ENCODE measurements at regions not wholly inside any gene's neighbourhood (a gene's known extent, or its start where the extent isn't known, plus 50 kb on each side); places are given as distances from the start of the nearest gene placed in this dataset.
"Not testable (repeated sequence)": the region's sequence is repeated elsewhere in the genome, so short reads cannot be mapped to it uniquely, and the experiment has no call there.

DNA sequence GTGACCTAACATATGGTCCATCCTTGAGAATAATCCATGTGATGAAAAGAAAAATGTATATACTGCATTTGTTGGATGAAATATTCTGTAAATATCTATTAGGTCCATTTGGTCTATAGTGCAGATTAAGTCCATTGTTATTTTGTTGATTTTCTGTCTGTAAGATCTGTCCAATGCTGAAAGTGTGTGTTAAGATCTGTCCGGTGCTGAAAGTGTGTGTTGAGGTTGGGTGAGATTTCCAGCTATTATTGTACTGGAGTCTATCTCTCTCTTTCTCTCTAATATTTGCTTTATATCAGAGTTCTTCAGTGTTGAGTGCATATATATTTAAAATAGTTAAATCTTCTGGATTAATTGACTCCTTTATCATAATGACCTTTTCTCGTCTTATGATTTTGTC, 828.8 kb upstream of the CRIM1 start:
- H3K9me3 ChIP-seq (ENCODE audit: control insufficient read depth in 5 of 5, low read length in 5 of 5) = peaks cover 0 to 6% (median 2%) of the 10 kb centered on the region in 5 donors
- H3K4me1 ChIP-seq (ENCODE audit: control insufficient read depth in 5 of 5, insufficient read depth in 5 of 5, low read length in 5 of 5) = no peaks in the 10 kb centered on the region
- H3K27ac ChIP-seq (ENCODE audit: low read depth, low read length) = no peak overlapping the region
- H3K9ac ChIP-seq (ENCODE audit: low read length in 5 of 5) = no peak overlapping the region
- no peak overlapping the region for H3K4me3 ChIP-seq (ENCODE audit: low read depth in 1 of 5, low read length in 5 of 5)
- no peaks in the 10 kb centered on the region for H3K36me3 ChIP-seq (ENCODE audit: control insufficient read depth in 5 of 5, insufficient read depth in 5 of 5, low read length in 5 of 5)
- no peaks in the 10 kb centered on the region for H3K27me3 ChIP-seq (ENCODE audit: control insufficient read depth in 5 of 5, insufficient read depth in 4 of 5, low read length in 5 of 5)

DNA sequence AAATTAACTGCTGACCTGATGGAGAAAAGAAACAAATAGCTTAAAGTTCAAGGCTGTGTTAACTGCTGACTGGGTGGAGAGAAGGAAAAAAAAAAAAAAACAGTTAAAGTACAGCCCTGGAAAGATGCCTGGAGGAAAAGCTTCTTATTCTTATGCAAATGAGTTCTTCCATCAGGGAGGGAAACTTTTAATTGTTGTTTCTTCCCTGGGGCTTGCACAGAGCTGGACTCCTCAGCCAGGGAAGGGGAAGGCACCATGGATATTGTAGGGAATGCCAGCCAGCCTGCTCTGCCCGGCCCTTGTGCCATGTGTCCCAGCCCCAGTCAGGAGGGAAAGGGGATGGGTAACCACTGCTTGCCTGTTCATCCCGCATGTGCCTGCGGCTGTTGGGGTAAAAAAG, 833.1 kb upstream of the CRIM1 start:
- peaks cover 0 to 24% (median 11%) of the 10 kb centered on the region in 5 donors for H3K9me3 ChIP-seq (ENCODE audit: control insufficient read depth in 5 of 5, low read length in 5 of 5)
- H3K36me3 ChIP-seq (ENCODE audit: control insufficient read depth in 5 of 5, insufficient read depth in 5 of 5, low read length in 5 of 5) = no peaks in the 10 kb centered on the region
- no peak overlapping the region for H3K9ac ChIP-seq (ENCODE audit: low read length in 5 of 5)
- H3K4me3 ChIP-seq (ENCODE audit: low read depth in 1 of 5, low read length in 5 of 5) = no peak overlapping the region
- H3K27me3 ChIP-seq (ENCODE audit: control insufficient read depth in 5 of 5, insufficient read depth in 4 of 5, low read length in 5 of 5) = no peaks in the 10 kb centered on the region
- no peaks in the 10 kb centered on the region for H3K4me1 ChIP-seq (ENCODE audit: control insufficient read depth in 5 of 5, insufficient read depth in 5 of 5, low read length in 5 of 5)
- no peak overlapping the region for H3K27ac ChIP-seq (ENCODE audit: low read depth, low read length)

GRCh38 chr2:35510636-35511035, 844.9 kb upstream of the CRIM1 start:
- H3K27ac ChIP-seq (ENCODE audit: low read depth, low read length) = no peak overlapping the region
- no peaks in the 10 kb centered on the region for H3K27me3 ChIP-seq (ENCODE audit: control insufficient read depth in 5 of 5, insufficient read depth in 4 of 5, low read length in 5 of 5)

DNA sequence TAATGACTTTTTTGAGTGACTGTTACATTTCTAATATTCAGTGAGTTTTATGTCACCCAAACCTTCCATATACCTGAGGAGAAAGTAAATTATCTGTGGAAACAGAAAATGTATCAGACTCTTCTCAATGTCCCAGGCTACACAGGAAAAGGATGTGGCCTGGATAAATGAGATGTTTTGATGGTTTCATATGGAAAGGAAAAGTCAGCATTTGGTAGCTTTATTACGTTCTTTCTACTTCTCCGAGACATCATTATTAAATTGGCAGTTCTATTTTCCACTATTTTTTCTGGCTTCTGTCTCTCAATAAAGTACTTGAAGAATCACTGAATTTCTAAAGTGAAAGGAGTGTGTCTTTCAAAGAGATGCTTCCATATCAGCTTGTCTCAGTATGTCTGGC, 847.0 kb upstream of the CRIM1 start:
- no peaks in the 10 kb centered on the region for H3K36me3 ChIP-seq (ENCODE audit: control insufficient read depth in 5 of 5, insufficient read depth in 5 of 5, low read length in 5 of 5)
- no peaks in the 10 kb centered on the region for H3K9me3 ChIP-seq (ENCODE audit: control insufficient read depth in 5 of 5, low read length in 5 of 5)
- H3K4me3 ChIP-seq (ENCODE audit: low read depth in 1 of 5, low read length in 5 of 5) = no peak overlapping the region
- no peak overlapping the region for H3K27ac ChIP-seq (ENCODE audit: low read depth, low read length)
- no peak overlapping the region for H3K9ac ChIP-seq (ENCODE audit: low read length in 5 of 5)
- H3K4me1 ChIP-seq (ENCODE audit: control insufficient read depth in 5 of 5, insufficient read depth in 5 of 5, low read length in 5 of 5) = peaks cover 0 to 5% (median 0%) of the 10 kb centered on the region in 5 donors
- no peaks in the 10 kb centered on the region for H3K27me3 ChIP-seq (ENCODE audit: control insufficient read depth in 5 of 5, insufficient read depth in 4 of 5, low read length in 5 of 5)

More at GRCh38 chr2:35510636-35511035, 844.9 kb upstream of the CRIM1 start:
- Histone ChIP-seq H3K4me1 (ENCODE audit: control insufficient read depth in 5 of 5, insufficient read depth in 5 of 5, low read length in 5 of 5) (peaks cover 0 to 5% (median 0%) of the 10 kb centered on the region in 5 donors), H3K9ac (ENCODE audit: low read length in 5 of 5) (no peak overlapping the region), H3K4me3 (ENCODE audit: low read depth in 1 of 5, low read length in 5 of 5) (no peak overlapping the region), H3K9me3 (ENCODE audit: control insufficient read depth in 5 of 5, low read length in 5 of 5) (no peaks in the 10 kb centered on the region), H3K36me3 (ENCODE audit: control insufficient read depth in 5 of 5, insufficient read depth in 5 of 5, low read length in 5 of 5) (no peaks in the 10 kb centered on the region)

DNA sequence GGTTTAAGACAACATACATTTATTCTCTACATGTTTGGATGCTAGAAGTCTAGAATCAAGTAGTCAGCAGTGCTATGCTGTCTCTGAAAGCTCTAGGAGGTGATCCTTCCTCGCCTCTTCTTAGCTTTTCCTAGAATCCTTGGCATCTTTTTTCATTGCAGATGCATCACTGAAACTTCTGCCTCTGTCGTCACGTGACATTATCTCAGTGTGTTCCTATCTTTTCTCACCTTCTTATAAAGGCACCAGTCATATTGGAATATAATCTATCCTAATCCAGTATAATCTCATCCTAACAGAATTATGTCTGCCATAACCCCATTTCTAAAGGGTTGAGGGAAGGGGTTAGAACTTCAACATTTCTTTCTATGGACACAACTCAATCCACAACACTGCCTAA, 851.2 kb upstream of the CRIM1 start:
- H3K36me3 ChIP-seq (ENCODE audit: control insufficient read depth in 5 of 5, insufficient read depth in 5 of 5, low read length in 5 of 5) = no peaks in the 10 kb centered on the region

DNA sequence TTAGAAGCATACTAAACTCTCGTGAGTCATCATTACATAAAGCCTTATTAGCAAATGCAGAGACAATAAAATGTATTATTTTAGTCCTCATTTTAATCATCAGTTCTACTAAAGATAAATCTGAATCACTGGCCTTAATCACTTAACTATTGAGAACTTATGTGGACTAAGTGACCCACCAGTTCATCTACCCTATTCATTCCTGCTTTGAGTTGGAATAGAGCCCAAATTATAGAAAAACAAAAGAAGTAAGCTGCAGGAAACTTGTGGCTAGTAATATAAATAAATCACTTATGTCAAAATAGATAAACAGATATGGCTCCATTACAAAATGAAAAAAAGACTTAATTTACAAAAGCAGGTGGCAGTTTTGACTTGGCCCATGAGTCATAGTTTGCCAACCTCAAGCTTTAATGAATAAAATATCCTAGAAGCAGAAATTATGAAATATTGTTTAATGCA, 851.8 kb upstream of the CRIM1 start:
- H3K9ac ChIP-seq (ENCODE audit: low read length in 5 of 5) = no peak overlapping the region
- no peak overlapping the region for H3K4me3 ChIP-seq (ENCODE audit: low read depth in 1 of 5, low read length in 5 of 5)
- peaks cover 0 to 3% (median 0%) of the 10 kb centered on the region in 5 donors for H3K9me3 ChIP-seq (ENCODE audit: control insufficient read depth in 5 of 5, low read length in 5 of 5)
- no peak overlapping the region for H3K27ac ChIP-seq (ENCODE audit: low read depth, low read length)
- H3K4me1 ChIP-seq (ENCODE audit: control insufficient read depth in 5 of 5, insufficient read depth in 5 of 5, low read length in 5 of 5) = no peaks in the 10 kb centered on the region
- H3K36me3 ChIP-seq (ENCODE audit: control insufficient read depth in 5 of 5, insufficient read depth in 5 of 5, low read length in 5 of 5) = no peaks in the 10 kb centered on the region
- no peaks in the 10 kb centered on the region for H3K27me3 ChIP-seq (ENCODE audit: control insufficient read depth in 5 of 5, insufficient read depth in 4 of 5, low read length in 5 of 5)

More for the DNA sequence above, 851.2 kb upstream of the CRIM1 start:
- Histone ChIP-seq H3K9ac (ENCODE audit: low read length in 5 of 5) (no peak overlapping the region), H3K27me3 (ENCODE audit: control insufficient read depth in 5 of 5, insufficient read depth in 4 of 5, low read length in 5 of 5) (no peaks in the 10 kb centered on the region), H3K9me3 (ENCODE audit: control insufficient read depth in 5 of 5, low read length in 5 of 5) (peaks cover 0 to 3% (median 0%) of the 10 kb centered on the region in 5 donors), H3K27ac (ENCODE audit: low read depth, low read length) (no peak overlapping the region), H3K4me3 (ENCODE audit: low read depth in 1 of 5, low read length in 5 of 5) (no peak overlapping the region), H3K4me1 (ENCODE audit: control insufficient read depth in 5 of 5, insufficient read depth in 5 of 5, low read length in 5 of 5) (no peaks in the 10 kb centered on the region)

GRCh38 chr2:35503311-35503710, 852.3 kb upstream of the CRIM1 start:
- no peaks in the 10 kb centered on the region for H3K27me3 ChIP-seq (ENCODE audit: control insufficient read depth in 5 of 5, insufficient read depth in 4 of 5, low read length in 5 of 5)
- peaks cover 0 to 3% (median 0%) of the 10 kb centered on the region in 5 donors for H3K9me3 ChIP-seq (ENCODE audit: control insufficient read depth in 5 of 5, low read length in 5 of 5)
- H3K4me1 ChIP-seq (ENCODE audit: control insufficient read depth in 5 of 5, insufficient read depth in 5 of 5, low read length in 5 of 5) = no peaks in the 10 kb centered on the region
- H3K4me3 ChIP-seq (ENCODE audit: low read depth in 1 of 5, low read length in 5 of 5) = no peak overlapping the region
- H3K27ac ChIP-seq (ENCODE audit: low read depth, low read length) = no peak overlapping the region
- H3K36me3 ChIP-seq (ENCODE audit: control insufficient read depth in 5 of 5, insufficient read depth in 5 of 5, low read length in 5 of 5) = no peaks in the 10 kb centered on the region
- H3K9ac ChIP-seq (ENCODE audit: low read length in 5 of 5) = no peak overlapping the region

GRCh38 chr2:35501076-35501475, 854.5 kb upstream of the CRIM1 start:
- H3K4me3 ChIP-seq (ENCODE audit: low read depth in 1 of 5, low read length in 5 of 5) = no peak overlapping the region
- no peaks in the 10 kb centered on the region for H3K4me1 ChIP-seq (ENCODE audit: control insufficient read depth in 5 of 5, insufficient read depth in 5 of 5, low read length in 5 of 5)
- H3K9me3 ChIP-seq (ENCODE audit: control insufficient read depth in 5 of 5, low read length in 5 of 5) = peaks cover 0 to 3% (median 0%) of the 10 kb centered on the region in 5 donors
- H3K36me3 ChIP-seq (ENCODE audit: control insufficient read depth in 5 of 5, insufficient read depth in 5 of 5, low read length in 5 of 5) = no peaks in the 10 kb centered on the region
- no peak overlapping the region for H3K27ac ChIP-seq (ENCODE audit: low read depth, low read length)
- no peak overlapping the region for H3K9ac ChIP-seq (ENCODE audit: low read length in 5 of 5)
- H3K27me3 ChIP-seq (ENCODE audit: control insufficient read depth in 5 of 5, insufficient read depth in 4 of 5, low read length in 5 of 5) = no peaks in the 10 kb centered on the region

DNA sequence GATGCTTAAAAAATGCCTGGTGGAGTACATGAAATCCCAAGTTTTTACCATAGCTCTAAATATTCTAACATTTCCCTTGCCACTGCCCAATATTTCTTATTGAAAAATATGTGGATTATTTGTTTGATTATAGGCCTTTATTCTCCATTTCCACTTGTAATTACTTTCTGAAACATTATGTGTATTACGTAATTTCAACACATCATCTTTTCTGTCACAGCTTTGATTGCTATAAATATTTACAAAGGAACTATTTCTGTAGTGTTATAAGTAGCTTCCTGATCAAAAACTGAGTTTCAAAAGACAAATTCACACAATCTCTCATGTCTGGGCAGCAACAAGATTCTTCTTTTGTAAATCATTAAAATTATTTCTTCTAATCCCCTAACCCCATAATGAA, 859.6 kb upstream of the CRIM1 start:
- no peak overlapping the region for H3K4me3 ChIP-seq (ENCODE audit: low read depth in 1 of 5, low read length in 5 of 5)
- no peak overlapping the region for H3K27ac ChIP-seq (ENCODE audit: low read depth, low read length)
- H3K4me1 ChIP-seq (ENCODE audit: control insufficient read depth in 5 of 5, insufficient read depth in 5 of 5, low read length in 5 of 5) = no peaks in the 10 kb centered on the region
- H3K9ac ChIP-seq (ENCODE audit: low read length in 5 of 5) = no peak overlapping the region
- no peaks in the 10 kb centered on the region for H3K9me3 ChIP-seq (ENCODE audit: control insufficient read depth in 5 of 5, low read length in 5 of 5)
- H3K27me3 ChIP-seq (ENCODE audit: control insufficient read depth in 5 of 5, insufficient read depth in 4 of 5, low read length in 5 of 5) = no peaks in the 10 kb centered on the region
- H3K36me3 ChIP-seq (ENCODE audit: control insufficient read depth in 5 of 5, insufficient read depth in 5 of 5, low read length in 5 of 5) = no peaks in the 10 kb centered on the region

DNA sequence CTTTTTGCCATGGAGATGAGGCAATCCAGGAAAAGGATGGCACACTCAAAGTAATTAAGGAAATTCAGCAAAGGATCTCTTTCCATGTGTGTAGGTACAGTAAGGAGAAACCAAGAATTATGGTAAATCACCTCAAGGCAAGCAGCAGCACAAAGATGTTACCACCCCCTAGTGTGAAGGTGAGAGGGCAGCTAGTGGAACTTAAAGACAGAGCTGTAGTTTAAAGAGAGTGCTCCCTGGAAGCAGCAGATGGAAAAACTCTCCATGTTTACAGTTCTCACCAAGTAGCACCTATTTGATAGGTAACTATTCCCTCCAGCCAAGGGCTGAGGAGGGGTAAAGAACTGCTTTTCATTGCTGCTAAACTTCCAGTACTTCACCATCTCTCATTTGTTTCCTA, 860.4 kb upstream of the CRIM1 start:
- Histone ChIP-seq H3K4me3 (ENCODE audit: low read depth in 1 of 5, low read length in 5 of 5) (no peak overlapping the region), H3K27me3 (ENCODE audit: control insufficient read depth in 5 of 5, insufficient read depth in 4 of 5, low read length in 5 of 5) (no peaks in the 10 kb centered on the region), H3K36me3 (ENCODE audit: control insufficient read depth in 5 of 5, insufficient read depth in 5 of 5, low read length in 5 of 5) (no peaks in the 10 kb centered on the region), H3K4me1 (ENCODE audit: control insufficient read depth in 5 of 5, insufficient read depth in 5 of 5, low read length in 5 of 5) (no peaks in the 10 kb centered on the region), H3K27ac (ENCODE audit: low read depth, low read length) (no peak overlapping the region), H3K9ac (ENCODE audit: low read length in 5 of 5) (no peak overlapping the region), H3K9me3 (ENCODE audit: control insufficient read depth in 5 of 5, low read length in 5 of 5) (no peaks in the 10 kb centered on the region)

DNA sequence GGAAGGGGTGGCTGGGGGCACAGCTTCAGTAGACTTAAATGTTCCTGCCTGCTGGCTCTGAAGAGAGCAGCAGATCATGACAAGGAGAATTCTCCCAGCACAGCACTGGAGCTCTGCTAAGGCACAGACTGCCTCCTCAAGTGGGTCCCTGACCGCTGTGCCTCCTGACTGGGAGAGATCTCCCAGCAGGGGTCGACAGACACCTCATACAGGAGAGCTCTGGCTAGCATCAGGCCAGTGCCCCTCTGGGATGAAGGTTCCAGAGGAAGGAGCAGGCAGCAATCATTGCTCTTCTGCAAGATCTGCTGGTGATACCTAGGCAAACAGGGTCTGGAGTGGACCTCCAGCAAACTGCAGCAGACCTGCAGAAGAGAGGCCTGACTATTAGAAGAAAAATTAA, 877.5 kb upstream of the CRIM1 start:
- not testable (repeated sequence) for H3K9ac ChIP-seq (ENCODE audit: low read length in 5 of 5); H3K27me3 ChIP-seq (ENCODE audit: control insufficient read depth in 5 of 5, insufficient read depth in 4 of 5, low read length in 5 of 5); H3K27ac ChIP-seq (ENCODE audit: low read depth, low read length); H3K4me1 ChIP-seq (ENCODE audit: control insufficient read depth in 5 of 5, insufficient read depth in 5 of 5, low read length in 5 of 5); H3K9me3 ChIP-seq (ENCODE audit: control insufficient read depth in 5 of 5, low read length in 5 of 5); H3K36me3 ChIP-seq (ENCODE audit: control insufficient read depth in 5 of 5, insufficient read depth in 5 of 5, low read length in 5 of 5); H3K4me3 ChIP-seq (ENCODE audit: low read depth in 1 of 5, low read length in 5 of 5)

All from subcutaneous abdominal adipose tissue (tissue), 5 donors.